Uterus (tissue), 3 donors: ENCODE measurements at regions not wholly inside any gene's neighbourhood (a gene's known extent, or its start where the extent isn't known, plus 50 kb on each side); places are given as distances from the start of the nearest gene placed in this dataset.

Experiments
- DNase-seq, 2 donors: peaks; one replicate each; pipeline ENCODE4 v3.0.0-alpha.2; 2019 to 2020
- H3K27ac ChIP-seq, 2 donors: fragments of 200-600 bp; sonication (generic); 1 replicate in 1 of 2; 2 replicates in 1 of 2; pipeline ENCODE4 v1.5.1; 2016 to 2018
- H3K27me3 ChIP-seq, 2 donors: fragments of 200-600 bp; sonication (generic); one replicate each; pipeline ENCODE4 v1.5.1; 2018 to 2019; ENCODE audit warnings: control low read depth in 1 of 2
- H3K36me3 ChIP-seq, 2 donors: fragments of 200-600 bp; sonication (generic); one replicate each; pipeline ENCODE4 v1.5.1; 2019; ENCODE audit warnings: control low read depth in 1 of 2
- H3K4me1 ChIP-seq, 2 donors: fragments of 200-600 bp; sonication (generic); one replicate each; pipeline ENCODE4 v1.5.1; 2018 to 2019; ENCODE audit warnings: control low read depth in 1 of 2
- H3K4me3 ChIP-seq, 2 donors: fragments of 200-600 bp; sonication (generic); 1 replicate in 1 of 2; 2 replicates in 1 of 2; pipeline ENCODE4 v1.5.1; 2018 to 2019; ENCODE audit warnings: mild to moderate bottlenecking in 1 of 2
- H3K9me3 ChIP-seq, 2 donors: fragments of 200-600 bp; sonication (generic); one replicate each; pipeline ENCODE4 v1.5.1; 2019; ENCODE audit warnings: control low read depth in 1 of 2
- POLR2A ChIP-seq, 2 donors: fragments of 450-650 bp; IDR thresholded peaks; one replicate each; pipeline ENCODE4 v1.6.1; 2016; ENCODE audit warnings: antibody characterized with exemption in 2 of 2, mild to moderate bottlenecking in 1 of 2, moderate library complexity in 1 of 2
- intact Hi-C: fragments of 100-400 bp; cut with DNase I; formaldehyde crosslinking; loops from one replicate; pipeline ENCODE4 v1.15.1; 2023; ENCODE audit warnings: low total_unique reads
- TF ChIP-seq, protein P1 (sequence below), 4 experiments: fragments of 200-600 bp in 2 of 4; fragments of 450-650 bp in 2 of 4; sonication (generic) in 2 of 4; IDR thresholded peaks; one replicate each; pipeline ENCODE4 v1.5.1; 2016 to 2019; ENCODE audit warnings: antibody characterized with exemption in 4 of 4, mild to moderate bottlenecking in 2 of 4, moderate library complexity in 1 of 4
- donor health status: DM: yes; HTN: yes; CAD: no.

GRCh38 chr5:73266176-73266738 lies 93.3 kb downstream of the TMEM174 start:
- H3K4me3 ChIP-seq = no peak overlapping the region
- H3K27ac ChIP-seq = no peak overlapping the region
- DNase-seq = no peak
- intact Hi-C loops = no loop called here
- no peak for TF ChIP-seq POLR2A (IDR thresholded peaks at IDR 0.05)
- TF ChIP-seq, protein P1, sequence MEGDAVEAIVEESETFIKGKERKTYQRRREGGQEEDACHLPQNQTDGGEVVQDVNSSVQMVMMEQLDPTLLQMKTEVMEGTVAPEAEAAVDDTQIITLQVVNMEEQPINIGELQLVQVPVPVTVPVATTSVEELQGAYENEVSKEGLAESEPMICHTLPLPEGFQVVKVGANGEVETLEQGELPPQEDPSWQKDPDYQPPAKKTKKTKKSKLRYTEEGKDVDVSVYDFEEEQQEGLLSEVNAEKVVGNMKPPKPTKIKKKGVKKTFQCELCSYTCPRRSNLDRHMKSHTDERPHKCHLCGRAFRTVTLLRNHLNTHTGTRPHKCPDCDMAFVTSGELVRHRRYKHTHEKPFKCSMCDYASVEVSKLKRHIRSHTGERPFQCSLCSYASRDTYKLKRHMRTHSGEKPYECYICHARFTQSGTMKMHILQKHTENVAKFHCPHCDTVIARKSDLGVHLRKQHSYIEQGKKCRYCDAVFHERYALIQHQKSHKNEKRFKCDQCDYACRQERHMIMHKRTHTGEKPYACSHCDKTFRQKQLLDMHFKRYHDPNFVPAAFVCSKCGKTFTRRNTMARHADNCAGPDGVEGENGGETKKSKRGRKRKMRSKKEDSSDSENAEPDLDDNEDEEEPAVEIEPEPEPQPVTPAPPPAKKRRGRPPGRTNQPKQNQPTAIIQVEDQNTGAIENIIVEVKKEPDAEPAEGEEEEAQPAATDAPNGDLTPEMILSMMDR (IDR thresholded peaks at IDR 0.05) = no peak
- no peaks in the 10 kb centered on the region for H3K36me3 ChIP-seq
- H3K27me3 ChIP-seq = no peaks in the 10 kb centered on the region
- H3K4me1 ChIP-seq = no peaks in the 10 kb centered on the region
- H3K9me3 ChIP-seq = no peaks in the 10 kb centered on the region

GRCh38 chr5:73265641-73266040 lies 92.6 kb downstream of the TMEM174 start:
- no peaks in the 10 kb centered on the region for H3K27me3 ChIP-seq
- no peaks in the 10 kb centered on the region for H3K9me3 ChIP-seq
- H3K27ac ChIP-seq = no peak overlapping the region
- TF ChIP-seq, protein P1 (IDR thresholded peaks at IDR 0.05) = no peak
- TF ChIP-seq POLR2A (IDR thresholded peaks at IDR 0.05) = no peak
- H3K36me3 ChIP-seq = no peaks in the 10 kb centered on the region
- H3K4me3 ChIP-seq = no peak overlapping the region
- intact Hi-C loops = no loop called here
- H3K4me1 ChIP-seq = no peaks in the 10 kb centered on the region
- no peak for DNase-seq

GRCh38 chr5:73264631-73265030 lies 91.6 kb downstream of the TMEM174 start:
- no peaks in the 10 kb centered on the region for H3K4me1 ChIP-seq
- no peaks in the 10 kb centered on the region for H3K9me3 ChIP-seq
- H3K27me3 ChIP-seq = no peaks in the 10 kb centered on the region
- TF ChIP-seq, protein P1 (IDR thresholded peaks at IDR 0.05) = no peak
- no peak for TF ChIP-seq POLR2A (IDR thresholded peaks at IDR 0.05)
- intact Hi-C loops = no loop called here
- no peak overlapping the region for H3K4me3 ChIP-seq
- no peak overlapping the region for H3K27ac ChIP-seq
- H3K36me3 ChIP-seq = no peaks in the 10 kb centered on the region
- DNase-seq = no peak

- intact Hi-C loops = no loop called here
- no peak for DNase-seq
- H3K27me3 ChIP-seq = no peaks in the 10 kb centered on the region
Observed at GRCh38 chr5:73263001-73263710, 90.2 kb downstream of the TMEM174 start.

DNA sequence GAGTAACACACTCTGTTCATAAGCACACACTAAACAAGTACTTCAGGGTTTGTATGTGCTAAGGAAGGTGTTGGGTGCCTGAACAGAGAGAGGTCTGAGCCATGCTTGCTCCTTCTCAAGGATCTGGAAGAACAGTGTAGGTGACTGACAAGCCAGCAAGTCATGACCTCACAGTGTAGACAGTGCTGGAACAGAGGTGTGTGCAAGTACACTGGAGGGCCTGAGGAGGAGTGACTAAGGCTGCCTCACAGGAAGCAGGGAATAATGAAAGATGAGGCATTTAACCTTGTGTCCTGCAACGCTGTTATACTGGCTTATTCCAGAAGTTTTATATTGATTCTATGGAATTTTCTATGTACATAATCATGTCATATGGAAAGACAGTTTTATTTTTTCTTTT lies 83.9 kb downstream of the TMEM174 start:
- TF ChIP-seq, protein P1 (IDR thresholded peaks at IDR 0.05) = no peak
- no peak for TF ChIP-seq POLR2A (IDR thresholded peaks at IDR 0.05)
- H3K27ac ChIP-seq = no peak overlapping the region
- no peaks in the 10 kb centered on the region for H3K9me3 ChIP-seq
- H3K4me1 ChIP-seq = no peaks in the 10 kb centered on the region
- H3K36me3 ChIP-seq = no peaks in the 10 kb centered on the region
- intact Hi-C loops = no loop called here
- H3K27me3 ChIP-seq = no peaks in the 10 kb centered on the region
- H3K4me3 ChIP-seq = no peak overlapping the region
- no peak for DNase-seq

More at GRCh38 chr5:73263001-73263710, 90.2 kb downstream of the TMEM174 start:
- Histone ChIP-seq H3K4me1 (no peaks in the 10 kb centered on the region), H3K36me3 (no peaks in the 10 kb centered on the region), H3K9me3 (no peaks in the 10 kb centered on the region), H3K27ac (no peak overlapping the region), H3K4me3 (no peak overlapping the region)
- TF ChIP-seq POLR2A (IDR thresholded peaks at IDR 0.05) = no peak
- TF ChIP-seq, protein P1 (IDR thresholded peaks at IDR 0.05) = no peak
